GM12891 (cell line): ENCODE measurements at regions not wholly inside any gene's neighbourhood (a gene's known extent, or its start where the extent isn't known, plus 50 kb on each side); places are given as distances from the start of the nearest gene placed in this dataset.

Source experiments
- DNase-seq: peaks from one replicate; pipeline ENCODE4 v3.0.0; 2011; ENCODE audit warnings: low spot score; ENCODE audit not compliant: insufficient read length
- FAIRE-seq: peaks from 2 replicates; lab custom pipeline; 2011; peaks lifted over from hg19 to GRCh38; lab: Jason Lieb, UNC
- PAX5 ChIP-seq: IDR thresholded peaks from 2 replicates; pipeline ENCODE4 v1.6.1; 2011; ENCODE audit warnings: low read length, moderate library complexity, mild to moderate bottlenecking; ENCODE audit not compliant: insufficient read depth, severe bottlenecking
- POLR2A ChIP-seq: IDR thresholded peaks from 2 replicates; pipeline ENCODE4 v1.6.1; 2011; ENCODE audit warnings: low read depth, low read length, control low read depth
- POLR2AphosphoS5 ChIP-seq: IDR thresholded peaks from 2 replicates; pipeline ENCODE4 v1.6.1; 2011; ENCODE audit warnings: low read depth, low read length, control low read depth
- POU2F2 ChIP-seq: IDR thresholded peaks from 2 replicates; pipeline ENCODE4 v1.6.1; 2011; ENCODE audit warnings: low read depth, mild to moderate bottlenecking, control low read depth, low read length, moderate library complexity
- SPI1 ChIP-seq: IDR thresholded peaks from 2 replicates; pipeline ENCODE4 v1.6.1; 2011; ENCODE audit warnings: low read depth, low read length, control low read depth
- TAF1 ChIP-seq: IDR thresholded peaks from 2 replicates; pipeline ENCODE4 v1.6.1; 2011; ENCODE audit warnings: low read depth, low read length, control low read depth

DNA sequence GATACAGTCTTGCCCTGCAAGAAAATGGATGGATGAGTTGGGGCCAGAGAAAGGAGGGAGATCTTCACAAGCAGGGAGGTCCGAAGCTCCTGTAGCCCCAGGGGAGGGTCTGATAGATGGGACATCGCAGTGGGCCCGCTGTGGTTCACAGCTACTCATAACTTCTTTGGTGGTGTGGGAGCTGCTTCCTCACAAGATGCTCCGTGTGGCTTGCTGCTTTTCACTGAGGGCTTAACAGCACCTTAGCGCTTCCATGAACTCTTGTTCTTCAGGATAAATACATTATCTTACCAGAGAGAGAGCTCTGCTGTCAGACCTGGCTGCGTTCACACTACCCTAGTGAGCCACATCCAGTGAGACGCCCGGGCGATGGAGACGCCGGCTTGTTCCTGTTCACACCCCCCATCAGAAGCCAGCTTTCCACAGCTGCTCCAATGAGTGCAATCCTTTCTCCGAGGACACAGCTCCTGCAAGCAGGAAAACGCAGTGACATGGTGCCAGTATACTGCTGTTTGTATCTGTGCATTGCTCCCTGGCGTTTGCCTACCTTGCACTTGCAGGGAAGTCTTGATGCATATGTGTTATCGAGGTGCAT, 599.8 kb downstream of the AJAP1 start:
- FAIRE-seq (no peak), DNase-seq (no peak)
- TF ChIP-seq POLR2A (no peak), SPI1 (no peak)

DNA sequence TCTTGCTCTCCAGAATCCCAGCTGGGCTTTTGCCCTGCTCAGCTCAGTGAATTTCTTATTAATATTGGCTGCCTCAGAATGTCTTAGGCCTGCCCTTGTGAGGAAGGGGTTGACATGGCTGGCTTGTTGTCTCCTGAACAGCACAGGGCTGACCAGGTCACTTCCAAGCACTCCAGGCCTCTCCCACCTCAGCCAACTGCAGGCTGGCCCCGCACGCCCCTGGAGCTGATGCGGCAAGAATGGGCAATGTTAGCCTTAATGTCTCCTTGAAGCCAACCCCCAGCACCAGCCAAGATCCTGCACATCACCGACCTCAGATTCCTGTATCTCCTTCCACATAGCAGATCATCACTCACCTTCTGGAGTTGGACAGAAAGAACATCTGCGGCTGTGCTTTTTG, 598.6 kb downstream of the AJAP1 start:
- DNase-seq (no peak), FAIRE-seq (no peak)
- no peak for TF ChIP-seq SPI1
- no peak for TF ChIP-seq TAF1
- no peak for TF ChIP-seq POU2F2
- no peak for TF ChIP-seq POLR2AphosphoS5
- TF ChIP-seq POLR2A = no peak
- TF ChIP-seq PAX5 = no peak

DNA sequence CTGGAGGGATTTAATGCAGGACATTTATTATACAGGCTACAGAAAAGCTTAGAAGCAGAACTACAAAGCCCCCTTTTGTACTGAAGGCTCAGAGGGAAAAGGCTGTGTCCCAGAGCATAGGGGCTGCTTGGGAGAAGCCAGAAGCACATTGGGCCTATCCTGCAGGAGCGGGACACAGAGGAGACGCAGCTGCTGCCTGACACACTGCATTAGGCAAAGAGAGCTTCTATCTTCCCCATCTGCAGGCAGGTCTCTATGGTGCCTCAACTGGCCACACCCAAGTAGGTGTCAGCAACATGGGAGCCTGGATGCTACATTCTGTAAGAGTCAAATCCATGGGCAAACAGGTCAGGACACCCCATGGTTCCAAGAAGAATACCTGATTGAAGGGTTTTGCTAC, 595.9 kb downstream of the AJAP1 start:
- FAIRE-seq (no peak), DNase-seq (no peak)
- no peak for TF ChIP-seq POLR2AphosphoS5
- TF ChIP-seq TAF1 = no peak
- no peak for TF ChIP-seq POU2F2
- TF ChIP-seq PAX5 = no peak
- TF ChIP-seq SPI1 = no peak
- no peak for TF ChIP-seq POLR2A

DNA sequence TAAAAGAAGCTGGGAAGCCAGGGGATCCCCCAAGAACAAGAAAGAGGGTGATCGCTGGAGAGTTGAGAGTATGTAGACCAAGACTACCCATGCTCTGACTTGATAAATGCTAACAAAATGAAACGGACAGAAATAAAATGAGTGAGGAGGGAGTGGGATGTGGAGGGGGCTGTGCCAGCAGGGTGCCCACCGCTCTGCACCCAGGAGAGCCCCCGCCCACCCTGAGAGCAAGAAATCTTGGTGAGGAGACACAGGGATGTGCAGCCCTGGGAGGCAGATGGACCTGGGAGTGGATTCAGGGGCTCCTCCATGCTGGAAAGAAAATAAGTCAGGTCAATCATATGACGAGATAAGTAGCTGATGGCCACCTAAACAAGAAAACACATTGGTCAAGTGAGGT, 590.9 kb downstream of the AJAP1 start:
- no peak for TF ChIP-seq TAF1
- DNase-seq (no peak), FAIRE-seq (no peak)

DNA sequence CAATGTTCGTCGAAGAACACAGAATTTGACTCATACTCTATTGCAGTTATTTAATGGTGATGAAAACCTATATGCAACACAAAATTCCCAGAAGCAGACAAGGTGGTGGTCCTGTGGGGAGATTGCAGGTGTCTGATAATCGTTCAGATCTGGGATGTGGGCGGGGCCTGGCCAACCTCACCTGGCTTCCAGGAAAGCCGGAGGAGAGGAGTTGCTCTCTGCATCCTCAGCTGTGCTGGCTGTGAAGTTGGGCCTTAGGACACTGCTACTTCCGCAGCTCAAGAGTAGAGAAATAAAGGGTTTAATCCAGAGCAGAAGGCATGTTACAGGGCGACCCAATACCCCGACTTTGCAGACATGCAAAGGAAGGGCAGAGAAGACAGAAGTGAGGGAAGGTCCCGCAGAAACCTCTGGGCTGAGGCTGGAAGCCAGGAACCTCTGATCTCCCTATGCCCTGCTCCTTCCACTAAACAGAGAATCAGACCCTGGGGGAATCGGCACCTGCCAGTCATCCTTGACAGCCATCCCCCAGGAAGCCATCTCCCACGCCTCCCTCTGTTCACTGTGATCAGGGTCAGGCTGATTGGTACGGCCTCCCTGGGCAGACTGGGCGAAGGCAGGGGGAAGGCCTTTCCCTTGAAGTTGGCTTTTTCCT, 590.3 kb downstream of the AJAP1 start:
- TF ChIP-seq POLR2A = no peak
- no peak for TF ChIP-seq TAF1
- no peak for TF ChIP-seq POU2F2
- DNase-seq = no peak
- FAIRE-seq = no peak

DNA sequence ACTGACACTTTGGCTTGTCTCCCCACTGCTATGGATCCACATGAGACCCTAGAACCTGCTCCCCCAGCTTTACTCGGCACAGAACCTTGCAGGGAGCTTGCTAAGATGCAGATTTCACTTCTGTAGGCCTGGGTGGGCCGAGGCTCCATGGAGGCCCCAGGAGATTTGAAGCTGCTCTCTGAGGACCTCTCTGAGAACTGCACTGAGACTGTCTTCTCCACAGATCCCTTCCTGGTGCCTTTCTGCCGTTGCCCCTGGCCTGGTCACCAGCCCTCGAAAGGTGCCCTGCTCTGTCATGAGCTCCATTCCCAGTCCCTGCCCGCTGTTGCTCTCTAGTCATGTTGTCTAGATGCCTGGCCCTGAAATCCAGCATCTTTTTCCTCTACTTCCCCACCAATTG, 588.4 kb downstream of the AJAP1 start:
- FAIRE-seq (no peak), DNase-seq (no peak)
- no peak for TF ChIP-seq TAF1
- TF ChIP-seq PAX5 = no peak
- TF ChIP-seq POLR2AphosphoS5 = no peak
- no peak for TF ChIP-seq SPI1
- TF ChIP-seq POU2F2 = no peak
- no peak for TF ChIP-seq POLR2A

DNA sequence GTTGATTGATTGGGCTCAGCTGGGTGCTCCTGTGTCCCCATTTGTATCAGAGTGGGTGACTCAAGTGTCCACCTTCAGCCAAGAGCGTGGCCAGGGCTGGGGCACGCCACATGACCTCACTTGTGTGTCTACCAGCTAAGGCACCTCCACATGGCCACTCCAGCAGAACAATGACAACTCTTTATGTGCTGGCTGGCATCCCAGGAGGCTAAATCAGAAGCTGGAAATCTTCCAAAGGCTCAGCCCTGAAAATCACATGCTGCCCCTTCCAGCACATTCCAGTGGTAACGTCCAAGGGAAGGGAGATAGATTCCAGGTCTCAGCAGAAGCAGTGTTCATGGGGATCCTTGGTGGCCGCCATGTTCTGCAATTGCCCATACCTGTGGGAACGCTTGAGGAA, 585.5 kb downstream of the AJAP1 start:
- FAIRE-seq = no peak

DNA sequence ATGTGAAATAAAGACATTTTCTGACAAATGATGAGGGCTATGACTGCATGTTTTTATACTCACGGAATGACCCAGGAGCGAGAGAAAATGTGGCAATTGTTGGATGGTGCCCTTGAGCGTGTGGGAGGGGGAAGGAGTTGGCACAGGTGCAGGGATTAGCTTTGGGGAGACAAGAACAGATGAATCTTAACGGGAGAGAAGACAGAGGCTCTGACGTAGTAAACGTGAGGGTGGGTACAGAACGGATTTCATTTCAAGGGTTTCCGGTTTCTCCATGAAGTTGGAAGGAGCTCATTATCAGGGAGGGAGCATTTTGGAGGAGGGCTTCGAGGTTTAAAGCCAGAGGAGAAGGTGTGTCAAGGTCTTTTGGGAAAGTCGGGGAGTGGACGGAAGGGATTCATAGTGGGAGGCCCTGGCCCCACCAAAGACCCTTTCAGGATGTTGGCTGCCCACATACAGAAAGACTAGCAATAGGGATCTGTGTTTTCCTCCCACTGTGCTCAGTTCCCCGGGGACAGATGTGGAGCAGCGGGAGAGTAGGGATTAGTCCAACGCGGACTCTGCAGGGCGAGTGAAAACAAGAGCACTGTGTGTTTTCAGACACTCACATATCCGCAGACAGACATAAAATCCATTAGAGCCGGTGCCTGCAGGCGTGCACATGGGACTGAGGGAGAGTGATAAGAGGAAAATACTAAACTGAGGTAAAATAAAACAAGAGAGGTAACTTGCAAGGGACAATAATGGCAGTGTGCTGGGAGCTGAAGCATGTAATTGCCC, 584.1 kb downstream of the AJAP1 start:
- TF ChIP-seq POLR2A (no peak), PAX5 (no peak), POLR2AphosphoS5 (no peak), TAF1 (no peak), SPI1 (no peak), POU2F2 (no peak)
- DNase-seq (no peak), FAIRE-seq (no peak)

More for the DNA sequence above, 585.5 kb downstream of the AJAP1 start:
- TF ChIP-seq PAX5 = no peak
- no peak for TF ChIP-seq POLR2AphosphoS5
- TF ChIP-seq TAF1 = no peak
- no peak for TF ChIP-seq POU2F2
- no peak for TF ChIP-seq SPI1
- no peak for TF ChIP-seq POLR2A
- no peak for DNase-seq

DNA sequence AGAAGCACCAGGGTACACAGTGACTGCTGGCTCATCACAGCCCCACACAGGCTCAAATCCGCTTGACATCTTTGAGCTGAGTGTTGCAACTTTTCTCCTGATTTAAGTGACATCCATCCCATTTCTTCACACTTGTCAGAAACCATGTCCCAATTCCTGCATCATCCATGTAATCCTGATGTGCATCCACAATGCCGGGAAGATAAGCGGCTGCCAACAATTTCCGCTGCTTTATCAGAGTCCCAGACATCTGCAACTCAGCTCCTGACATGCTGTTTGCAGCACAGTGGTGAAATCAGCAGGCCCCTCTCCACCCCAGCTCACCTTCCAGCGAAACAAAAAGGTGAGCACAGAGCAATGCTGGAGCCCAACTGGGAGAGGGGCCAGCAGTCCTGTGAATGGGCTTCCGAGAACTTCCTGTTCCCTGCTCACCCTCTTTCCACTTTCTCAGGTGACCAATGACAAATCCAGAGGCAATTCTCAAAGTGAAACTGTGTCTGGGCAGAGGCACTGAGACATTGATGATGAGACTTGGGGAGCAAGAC, 581.0 kb downstream of the AJAP1 start:
- TF ChIP-seq TAF1 (no peak), SPI1 (no peak), POLR2AphosphoS5 (no peak), PAX5 (no peak), POLR2A (no peak), POU2F2 (no peak)
- DNase-seq (no peak), FAIRE-seq (no peak)

DNA sequence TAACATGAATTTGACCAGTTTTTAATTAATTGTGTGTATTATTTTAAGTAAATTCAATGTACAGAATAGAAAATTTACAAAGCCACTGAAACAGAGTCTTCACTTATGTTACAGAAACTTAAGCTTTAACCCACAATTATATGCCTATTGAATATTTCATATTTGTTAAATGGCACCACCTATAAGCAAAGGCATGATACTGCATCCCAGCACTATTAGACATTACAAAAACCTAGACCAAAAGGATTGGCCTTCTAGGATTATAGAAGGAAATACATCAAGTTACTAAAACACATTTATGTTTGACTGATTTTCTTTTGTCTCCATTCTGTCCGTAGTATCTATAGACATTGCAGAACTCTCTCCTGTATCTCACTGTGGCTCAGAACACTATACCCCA, 578.1 kb downstream of the AJAP1 start:
- TF ChIP-seq POU2F2 (no peak), TAF1 (no peak), SPI1 (no peak), POLR2AphosphoS5 (no peak), PAX5 (no peak), POLR2A (no peak)
- DNase-seq = no peak
- FAIRE-seq = no peak
